Keratinocyte (primary cell): ENCODE measurements at regions not wholly inside any gene's neighbourhood (a gene's known extent, or its start where the extent isn't known, plus 50 kb on each side); places are given as distances from the start of the nearest gene placed in this dataset.

ENCODE experiments used
- DNase-seq: peaks from one replicate; pipeline ENCODE4 v3.0.0-alpha.2; 2011; ENCODE audit warnings: low read depth, missing footprints, low spot score
- FAIRE-seq: peaks from 2 replicates; lab custom pipeline; 2011; peaks lifted over from hg19 to GRCh38; lab: Jason Lieb, UNC
- H2AFZ ChIP-seq: 2 replicates; pipeline ENCODE4 v1.6.0; 2012; ENCODE audit warnings: low read length, control low read depth, inconsistent platforms; ENCODE audit not compliant: control insufficient read depth
- H3K27ac ChIP-seq: 2 replicates; pipeline ENCODE4 v1.5.1; 2011; ENCODE audit warnings: low read length; ENCODE audit not compliant: control insufficient read depth, insufficient read depth
- H3K27me3 ChIP-seq: 3 replicates; pipeline ENCODE4 v1.6.0; 2011; ENCODE audit warnings: low read length; ENCODE audit not compliant: control insufficient read depth, insufficient read depth; ENCODE audit errors: extremely low read depth
- H3K36me3 ChIP-seq, 2 experiments: 2 replicates in 1 of 2; 3 replicates in 1 of 2; pipeline ENCODE4 v1.5.1; 2011; ENCODE audit warnings: low read length in 2 of 2, mild to moderate bottlenecking in 1 of 2; ENCODE audit not compliant: control insufficient read depth in 2 of 2, insufficient read depth in 2 of 2; ENCODE audit errors: extremely low read depth in 1 of 2
- H3K4me1 ChIP-seq: 3 replicates; pipeline ENCODE4 v1.5.1; 2011; ENCODE audit warnings: low read length; ENCODE audit not compliant: control insufficient read depth, insufficient read depth; ENCODE audit errors: extremely low read depth
- H3K4me2 ChIP-seq: 3 replicates; pipeline ENCODE4 v1.6.0; 2011; ENCODE audit warnings: low read depth, low read length; ENCODE audit not compliant: control insufficient read depth, insufficient read depth; ENCODE audit errors: extremely low read depth
- H3K4me3 ChIP-seq, 3 experiments: fragments of 200-600 bp in 1 of 3; sonication (generic) in 1 of 3; 2 replicates in 2 of 3; 3 replicates in 1 of 3; pipeline ENCODE4 v1.5.1; 2011 to 2016; ENCODE audit warnings: low read length in 3 of 3, mild to moderate bottlenecking in 3 of 3, control low read depth in 2 of 3, inconsistent platforms in 1 of 3, low read depth in 1 of 3, mixed read lengths in 1 of 3, mixed run types in 1 of 3, moderate library complexity in 1 of 3; ENCODE audit not compliant: control insufficient read depth in 2 of 3, insufficient read depth in 2 of 3; ENCODE audit errors: extremely low read depth in 1 of 3
- H3K79me2 ChIP-seq: 2 replicates; pipeline ENCODE4 v1.6.0; 2012; ENCODE audit warnings: low read length; ENCODE audit not compliant: control insufficient read depth, insufficient read depth
- H3K9ac ChIP-seq: 3 replicates; pipeline ENCODE4 v1.6.0; 2011; ENCODE audit warnings: low read length; ENCODE audit not compliant: control insufficient read depth, insufficient read depth; ENCODE audit errors: extremely low read depth
- H3K9me1 ChIP-seq: 3 replicates; pipeline ENCODE4 v1.6.0; 2011; ENCODE audit warnings: low read length; ENCODE audit not compliant: control insufficient read depth, insufficient read depth; ENCODE audit errors: extremely low read depth
- H3K9me3 ChIP-seq: 2 replicates; pipeline ENCODE4 v1.5.1; 2012; ENCODE audit warnings: low read depth, low read length; ENCODE audit not compliant: control insufficient read depth
- H4K20me1 ChIP-seq: 3 replicates; pipeline ENCODE4 v1.6.0; 2011; ENCODE audit warnings: low read length; ENCODE audit not compliant: control insufficient read depth, insufficient read depth; ENCODE audit errors: extremely low read depth
- EZH2 ChIP-seq: IDR thresholded peaks from one replicate; pipeline ENCODE4 v1.6.1; 2012; ENCODE audit warnings: inconsistent platforms, mild to moderate bottlenecking, low read length, moderate library complexity
- dilution Hi-C: fragments of 300-500 bp; cut with MboI; formaldehyde crosslinking; loops from one replicate; pipeline ENCODE4 v1.7.0; 2020; ENCODE audit warnings: low sequenced_read_pairs; ENCODE audit not compliant: extremely low pct_ligation_motif_present
- TF ChIP-seq, protein P1 (sequence below), 3 experiments: IDR thresholded peaks in 1 of 3; conservative IDR thresholded peaks in 1 of 3; optimal IDR thresholded peaks in 1 of 3; 2 replicates in 2 of 3; 3 replicates in 1 of 3; pipeline versions ENCODE3 to v1.5.1; 2011; ENCODE audit warnings: low read length in 3 of 3, mild to moderate bottlenecking in 3 of 3, moderate library complexity in 2 of 3, control low read depth in 1 of 3, inconsistent platforms in 1 of 3; ENCODE audit not compliant: insufficient read depth in 2 of 3; ENCODE audit errors: extremely low read depth in 1 of 3

DNA sequence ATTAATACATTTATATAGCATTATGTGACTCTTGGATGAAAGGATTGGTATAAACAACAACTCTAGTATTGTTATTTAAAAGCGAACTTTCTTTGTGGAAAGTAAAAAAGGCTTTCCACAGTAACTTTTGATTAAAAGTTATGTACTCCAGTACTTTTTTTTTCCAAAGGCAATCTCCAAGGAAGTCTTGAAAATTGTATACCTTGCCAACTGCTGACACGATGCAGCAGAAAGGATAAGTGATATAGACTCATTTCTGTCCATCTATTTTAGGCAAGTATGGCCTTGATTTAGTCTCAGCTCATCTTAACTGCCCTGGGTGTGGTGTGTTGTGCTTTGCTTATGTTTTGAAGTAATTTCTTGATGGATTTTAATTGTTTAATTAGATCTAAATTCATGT is 79.7 kb downstream of the OTOL1 start:
- no peaks in the 10 kb centered on the region for H3K27me3 ChIP-seq
- dilution Hi-C loops = no loop called here

GRCh38 chr3:161576714-161577510 is 80.3 kb downstream of the OTOL1 start:
- no peak overlapping the region for H2AFZ ChIP-seq
- no peak overlapping the region for H3K27ac ChIP-seq
- H3K36me3 ChIP-seq = no peaks in the 10 kb centered on the region
- no peaks in the 10 kb centered on the region for H3K27me3 ChIP-seq
- DNase-seq = no peak
- TF ChIP-seq, protein P1, sequence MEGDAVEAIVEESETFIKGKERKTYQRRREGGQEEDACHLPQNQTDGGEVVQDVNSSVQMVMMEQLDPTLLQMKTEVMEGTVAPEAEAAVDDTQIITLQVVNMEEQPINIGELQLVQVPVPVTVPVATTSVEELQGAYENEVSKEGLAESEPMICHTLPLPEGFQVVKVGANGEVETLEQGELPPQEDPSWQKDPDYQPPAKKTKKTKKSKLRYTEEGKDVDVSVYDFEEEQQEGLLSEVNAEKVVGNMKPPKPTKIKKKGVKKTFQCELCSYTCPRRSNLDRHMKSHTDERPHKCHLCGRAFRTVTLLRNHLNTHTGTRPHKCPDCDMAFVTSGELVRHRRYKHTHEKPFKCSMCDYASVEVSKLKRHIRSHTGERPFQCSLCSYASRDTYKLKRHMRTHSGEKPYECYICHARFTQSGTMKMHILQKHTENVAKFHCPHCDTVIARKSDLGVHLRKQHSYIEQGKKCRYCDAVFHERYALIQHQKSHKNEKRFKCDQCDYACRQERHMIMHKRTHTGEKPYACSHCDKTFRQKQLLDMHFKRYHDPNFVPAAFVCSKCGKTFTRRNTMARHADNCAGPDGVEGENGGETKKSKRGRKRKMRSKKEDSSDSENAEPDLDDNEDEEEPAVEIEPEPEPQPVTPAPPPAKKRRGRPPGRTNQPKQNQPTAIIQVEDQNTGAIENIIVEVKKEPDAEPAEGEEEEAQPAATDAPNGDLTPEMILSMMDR (optimal IDR thresholded peaks at IDR 0.05 in 1 of 3, IDR thresholded peaks at IDR 0.05 in 1 of 3, conservative IDR thresholded peaks at IDR 0.05 in 1 of 3; ENCODE audit: extremely low read depth in 1 of 3, insufficient read depth in 2 of 3, low read length in 3 of 3) = no peak
- no peak for TF ChIP-seq EZH2
- no peak overlapping the region for H3K4me2 ChIP-seq
- H3K4me3 ChIP-seq = no peak overlapping the region
- H3K9ac ChIP-seq = no peak overlapping the region
- H3K79me2 ChIP-seq = no peaks in the 10 kb centered on the region
- dilution Hi-C loops = no loop called here
- H3K9me1 ChIP-seq = no peaks in the 10 kb centered on the region
- no peaks in the 10 kb centered on the region for H3K9me3 ChIP-seq
- no peaks in the 10 kb centered on the region for H3K4me1 ChIP-seq
- FAIRE-seq = no peak
- no peaks in the 10 kb centered on the region for H4K20me1 ChIP-seq

More for the DNA sequence above, 79.7 kb downstream of the OTOL1 start:
- H3K9ac ChIP-seq = no peak overlapping the region
- H3K4me3 ChIP-seq = no peak overlapping the region
- no peaks in the 10 kb centered on the region for H3K9me1 ChIP-seq
- DNase-seq (no peak), FAIRE-seq (no peak)
- no peak overlapping the region for H3K27ac ChIP-seq
- no peaks in the 10 kb centered on the region for H4K20me1 ChIP-seq
- no peaks in the 10 kb centered on the region for H3K4me1 ChIP-seq
- no peaks in the 10 kb centered on the region for H3K36me3 ChIP-seq
- no peak for TF ChIP-seq EZH2
- TF ChIP-seq, protein P1 (optimal IDR thresholded peaks at IDR 0.05 in 1 of 3, IDR thresholded peaks at IDR 0.05 in 1 of 3, conservative IDR thresholded peaks at IDR 0.05 in 1 of 3; ENCODE audit: extremely low read depth in 1 of 3, insufficient read depth in 2 of 3, low read length in 3 of 3) = no peak
- H2AFZ ChIP-seq = no peak overlapping the region
- H3K79me2 ChIP-seq = no peaks in the 10 kb centered on the region
- H3K9me3 ChIP-seq = no peaks in the 10 kb centered on the region
- H3K4me2 ChIP-seq = no peak overlapping the region
